SK-N-SH (cell line): ENCODE measurements at regions not wholly inside any gene's neighbourhood (a gene's known extent, or its start where the extent isn't known, plus 50 kb on each side); places are given as distances from the start of the nearest gene placed in this dataset.

Experiments used
- CTCF ChIA-PET: fragments of 300-600, 350-600 bp; formaldehyde crosslinking; extraction: SDS; loops from one replicate; lab custom pipeline; 2021; lab: Yijun Ruan, JAX
- POLR2A ChIA-PET: fragments of 350-600 bp; sonication (Branson Sonifier 250); formaldehyde crosslinking; extraction: SDS; loops from one replicate; lab custom pipeline; 2020; ENCODE audit warnings: antibody characterized with exemption, inconsistent platforms; lab: Yijun Ruan, JAX
- DNase-seq: peaks from one replicate; pipeline ENCODE4 v3.0.0; 2012
- H2AFZ ChIP-seq: fragments of 200-600 bp; sonication (generic); 2 replicates; pipeline ENCODE4 v1.8.1; 2016; ENCODE audit warnings: antibody characterized with exemption, mild to moderate bottlenecking, low read depth
- H3F3A ChIP-seq: fragments of 200-600 bp; sonication (generic); replicated peaks from 2 replicates; pipeline ENCODE3; 2016; ENCODE audit warnings: antibody characterized with exemption, mild to moderate bottlenecking; ENCODE audit not compliant: insufficient read depth
- H3K27ac ChIP-seq, 2 experiments: fragments of 200-500 bp in 1 of 2; fragments of 200-600 bp in 1 of 2; sonication (Bioruptor generic) in 1 of 2; sonication (generic), shearing (Covaris generic) in 1 of 2; 2 replicates each; pipeline versions ENCODE4 v1.5.1 to v1.6.1; 2014 to 2016; ENCODE audit warnings: low read depth in 2 of 2, inconsistent platforms in 1 of 2, low read length in 1 of 2, mild to moderate bottlenecking in 1 of 2, mixed read lengths in 1 of 2
- H3K27me3 ChIP-seq: fragments of 200-600 bp; sonication (generic), shearing (Covaris generic); 2 replicates; pipeline ENCODE4 v1.6.1; 2016; ENCODE audit warnings: mixed run types; ENCODE audit not compliant: insufficient read depth
- H3K36me3 ChIP-seq, 2 experiments: fragments of 200-500 bp in 1 of 2; fragments of 200-600 bp in 1 of 2; sonication (Bioruptor generic) in 1 of 2; sonication (generic) in 1 of 2; replicated peaks in 1 of 2; 2 replicates each; pipeline versions ENCODE3 to v1.5.1; 2014 to 2016; ENCODE audit warnings: low read length in 1 of 2, mild to moderate bottlenecking in 1 of 2; ENCODE audit not compliant: insufficient read depth in 2 of 2, control insufficient read depth in 1 of 2
- H3K4me1 ChIP-seq, 2 experiments: fragments of 200-500 bp in 1 of 2; fragments of 200-600 bp in 1 of 2; sonication (Bioruptor generic) in 1 of 2; sonication (generic), shearing (Covaris generic) in 1 of 2; 2 replicates each; pipeline versions ENCODE4 v1.5.1 to v1.6.1; 2014 to 2016; ENCODE audit warnings: low read depth in 1 of 2, low read length in 1 of 2, mixed run types in 1 of 2; ENCODE audit not compliant: insufficient read depth in 2 of 2, control insufficient read depth in 1 of 2
- H3K4me2 ChIP-seq: fragments of 200-600 bp; sonication (generic), shearing (Covaris generic); 2 replicates; pipeline ENCODE4 v1.6.1; 2017; ENCODE audit warnings: mixed run types
- H3K4me3 ChIP-seq, 2 experiments: fragments of 200-500 bp in 1 of 2; fragments of 200-600 bp in 1 of 2; sonication (Bioruptor generic) in 1 of 2; sonication (generic), shearing (Covaris generic) in 1 of 2; 2 replicates each; pipeline versions ENCODE4 v1.5.1 to v1.8.1; 2014 to 2016; ENCODE audit warnings: low read depth in 2 of 2, inconsistent platforms in 1 of 2, low read length in 1 of 2, mild to moderate bottlenecking in 1 of 2, mixed read lengths in 1 of 2, moderate library complexity in 1 of 2
- H3K79me2 ChIP-seq: fragments of 200-600 bp; sonication (generic); 2 replicates; pipeline ENCODE4 v1.8.1; 2017; ENCODE audit warnings: mild to moderate bottlenecking; ENCODE audit not compliant: insufficient read depth
- H3K9ac ChIP-seq: fragments of 200-600 bp; sonication (generic); 2 replicates; pipeline ENCODE4 v1.6.1; 2017; ENCODE audit warnings: mixed run types
- H3K9me2 ChIP-seq: fragments of 200-600 bp; sonication (generic); 2 replicates; pipeline ENCODE4 v1.6.1; 2017; ENCODE audit warnings: mixed run types
- H3K9me3 ChIP-seq: fragments of 200-600 bp; sonication (generic); 2 replicates; pipeline ENCODE4 v1.6.1; 2017; ENCODE audit warnings: mixed run types, mild to moderate bottlenecking, moderate library complexity
- H4K20me1 ChIP-seq: fragments of 200-600 bp; sonication (generic); 2 replicates; pipeline ENCODE4 v1.6.1; 2017; ENCODE audit warnings: mild to moderate bottlenecking, mixed run types; ENCODE audit not compliant: insufficient read depth
- ELF1 ChIP-seq: IDR thresholded peaks from 2 replicates; pipeline ENCODE4 v1.4.0; 2012
- FOSL2 ChIP-seq: IDR thresholded peaks from 2 replicates; pipeline ENCODE4 v1.4.0; 2012; ENCODE audit warnings: low read depth, mild to moderate bottlenecking, moderate library complexity, borderline replicate concordance
- FOXJ3 ChIP-seq: sonication (generic); formaldehyde crosslinking; IDR thresholded peaks from 2 replicates; pipeline ENCODE4 v1.5.1; 2020; ENCODE audit warnings: mild to moderate bottlenecking, missing genetic modification reagents
- FOXM1 ChIP-seq: IDR thresholded peaks from 2 replicates; pipeline ENCODE4 v1.4.0; 2012; ENCODE audit warnings: low read depth, mild to moderate bottlenecking
- GABPA ChIP-seq: IDR thresholded peaks from 2 replicates; pipeline ENCODE4 v1.4.0; 2012; ENCODE audit warnings: low read depth, mild to moderate bottlenecking
- JUND ChIP-seq: IDR thresholded peaks from 2 replicates; pipeline ENCODE4 v1.4.0; 2012
- MAX ChIP-seq: IDR thresholded peaks from 2 replicates; pipeline ENCODE4 v1.4.0; 2012; ENCODE audit warnings: low read depth
- MEF2A ChIP-seq: IDR thresholded peaks from 2 replicates; pipeline ENCODE4 v1.4.0; 2012; ENCODE audit warnings: low read depth, borderline replicate concordance
- MXI1 ChIP-seq: IDR thresholded peaks from 2 replicates; pipeline ENCODE4 v1.6.1; 2012; ENCODE audit warnings: mild to moderate bottlenecking, low read depth, low read length, improper control_type of control experiment
- NFIC ChIP-seq: IDR thresholded peaks from 2 replicates; pipeline ENCODE4 v1.4.0; 2012; ENCODE audit warnings: borderline replicate concordance
- RCOR1 ChIP-seq: fragments of 150-350 bp; IDR thresholded peaks from 2 replicates; pipeline ENCODE4 v1.6.1; 2017; ENCODE audit warnings: antibody characterized with exemption, low read length
- REST ChIP-seq: IDR thresholded peaks from 2 replicates; pipeline ENCODE4 v1.6.1; 2012; ENCODE audit warnings: mild to moderate bottlenecking, low read depth, low read length, moderate library complexity
- RXRA ChIP-seq: IDR thresholded peaks from 2 replicates; pipeline ENCODE4 v1.4.0; 2012; ENCODE audit warnings: low read depth, mild to moderate bottlenecking, borderline replicate concordance
- SIN3A ChIP-seq: IDR thresholded peaks from 2 replicates; pipeline ENCODE4 v1.6.1; 2012; ENCODE audit warnings: low read depth, mild to moderate bottlenecking, low read length, moderate library complexity, borderline replicate concordance
- TAF1 ChIP-seq: IDR thresholded peaks from 2 replicates; pipeline ENCODE4 v1.6.1; 2012; ENCODE audit warnings: low read depth, mild to moderate bottlenecking, low read length, moderate library complexity, borderline replicate concordance
- TEAD4 ChIP-seq: IDR thresholded peaks from 2 replicates; pipeline ENCODE4 v1.4.0; 2012; ENCODE audit warnings: mild to moderate bottlenecking, borderline replicate concordance; ENCODE audit not compliant: insufficient read depth
- ZBTB33 ChIP-seq: IDR thresholded peaks from 2 replicates; pipeline ENCODE4 v1.4.0; 2012; ENCODE audit warnings: low read depth, borderline replicate concordance
- TF ChIP-seq, protein P1 (sequence below): fragments of 150-350 bp; IDR thresholded peaks from 2 replicates; pipeline ENCODE4 v1.6.1; 2016; ENCODE audit warnings: mild to moderate bottlenecking, low read depth, low read length
- TF ChIP-seq, protein P2 (sequence below): fragments of 150-350 bp; IDR thresholded peaks from 2 replicates; pipeline ENCODE4 v1.6.1; 2017; ENCODE audit warnings: antibody characterized with exemption, low read length, low read depth, borderline replicate concordance
- TF ChIP-seq, protein P3 (sequence below): IDR thresholded peaks from 2 replicates; pipeline ENCODE4; 2012
- TF ChIP-seq, protein P4 (sequence below): IDR thresholded peaks from 2 replicates; pipeline ENCODE4 v1.4.0; 2012; ENCODE audit warnings: low read depth, borderline replicate concordance

- TF ChIP-seq REST (no peak), NFIC (no peak), GABPA (no peak), RXRA (no peak), JUND (no peak), TAF1 (no peak), FOXM1 (no peak)
- TF ChIP-seq, protein P1, sequence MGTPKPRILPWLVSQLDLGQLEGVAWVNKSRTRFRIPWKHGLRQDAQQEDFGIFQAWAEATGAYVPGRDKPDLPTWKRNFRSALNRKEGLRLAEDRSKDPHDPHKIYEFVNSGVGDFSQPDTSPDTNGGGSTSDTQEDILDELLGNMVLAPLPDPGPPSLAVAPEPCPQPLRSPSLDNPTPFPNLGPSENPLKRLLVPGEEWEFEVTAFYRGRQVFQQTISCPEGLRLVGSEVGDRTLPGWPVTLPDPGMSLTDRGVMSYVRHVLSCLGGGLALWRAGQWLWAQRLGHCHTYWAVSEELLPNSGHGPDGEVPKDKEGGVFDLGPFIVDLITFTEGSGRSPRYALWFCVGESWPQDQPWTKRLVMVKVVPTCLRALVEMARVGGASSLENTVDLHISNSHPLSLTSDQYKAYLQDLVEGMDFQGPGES: no peak
These were observed 1045.0 kb upstream of the ADGRL3 start (continued) for GRCh38 chr4:60155088-60155487.

GRCh38 chr4:60173103-60173502 is 1027.0 kb upstream of the ADGRL3 start:
- POLR2A ChIA-PET: no interaction called here
- no peak overlapping the region for H3K27ac ChIP-seq

More at GRCh38 chr4:60173103-60173502, 1027.0 kb upstream of the ADGRL3 start:
- TF ChIP-seq RCOR1 (no peak), ELF1 (no peak), TEAD4 (no peak), ZBTB33 (no peak), JUND (no peak), MXI1 (no peak), MEF2A (no peak), SIN3A (no peak), FOXM1 (no peak), MAX (no peak), GABPA (no peak), FOXJ3 (CRISPR knock-in tag) (no peak), FOSL2 (no peak)
- TF ChIP-seq, protein P2, sequence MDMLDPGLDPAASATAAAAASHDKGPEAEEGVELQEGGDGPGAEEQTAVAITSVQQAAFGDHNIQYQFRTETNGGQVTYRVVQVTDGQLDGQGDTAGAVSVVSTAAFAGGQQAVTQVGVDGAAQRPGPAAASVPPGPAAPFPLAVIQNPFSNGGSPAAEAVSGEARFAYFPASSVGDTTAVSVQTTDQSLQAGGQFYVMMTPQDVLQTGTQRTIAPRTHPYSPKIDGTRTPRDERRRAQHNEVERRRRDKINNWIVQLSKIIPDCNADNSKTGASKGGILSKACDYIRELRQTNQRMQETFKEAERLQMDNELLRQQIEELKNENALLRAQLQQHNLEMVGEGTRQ: no peak
- TF ChIP-seq, protein P3, sequence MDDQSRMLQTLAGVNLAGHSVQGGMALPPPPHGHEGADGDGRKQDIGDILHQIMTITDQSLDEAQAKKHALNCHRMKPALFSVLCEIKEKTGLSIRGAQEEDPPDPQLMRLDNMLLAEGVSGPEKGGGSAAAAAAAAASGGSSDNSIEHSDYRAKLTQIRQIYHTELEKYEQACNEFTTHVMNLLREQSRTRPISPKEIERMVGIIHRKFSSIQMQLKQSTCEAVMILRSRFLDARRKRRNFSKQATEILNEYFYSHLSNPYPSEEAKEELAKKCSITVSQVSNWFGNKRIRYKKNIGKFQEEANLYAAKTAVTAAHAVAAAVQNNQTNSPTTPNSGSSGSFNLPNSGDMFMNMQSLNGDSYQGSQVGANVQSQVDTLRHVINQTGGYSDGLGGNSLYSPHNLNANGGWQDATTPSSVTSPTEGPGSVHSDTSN: no peak
- TF ChIP-seq, protein P4, sequence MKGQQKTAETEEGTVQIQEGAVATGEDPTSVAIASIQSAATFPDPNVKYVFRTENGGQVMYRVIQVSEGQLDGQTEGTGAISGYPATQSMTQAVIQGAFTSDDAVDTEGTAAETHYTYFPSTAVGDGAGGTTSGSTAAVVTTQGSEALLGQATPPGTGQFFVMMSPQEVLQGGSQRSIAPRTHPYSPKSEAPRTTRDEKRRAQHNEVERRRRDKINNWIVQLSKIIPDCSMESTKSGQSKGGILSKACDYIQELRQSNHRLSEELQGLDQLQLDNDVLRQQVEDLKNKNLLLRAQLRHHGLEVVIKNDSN: no peak
- TF ChIP-seq, protein P1: no peak
- TF ChIP-seq, all 33 proteins: peak for 0
- Histone ChIP-seq H3F3A (no peaks in the 10 kb centered on the region), H3K4me2 (no peak overlapping the region), H3K27me3 (no peaks in the 10 kb centered on the region), H3K9ac (no peak overlapping the region), H3K9me3 (no peaks in the 10 kb centered on the region), H3K4me1 (no peaks in the 10 kb centered on the region), H2AFZ (no peak overlapping the region), H4K20me1 (no peaks in the 10 kb centered on the region), H3K9me2 (no peaks in the 10 kb centered on the region), H3K79me2 (no peaks in the 10 kb centered on the region), H3K36me3 (no peaks in the 10 kb centered on the region), H3K4me3 (no peak overlapping the region)
- no peak for DNase-seq
- CTCF ChIA-PET: no interaction called here
